NCI-H345 treated with DMSO at 0.1 percent for 48 hours (cell line): ENCODE measurements at regions not wholly inside any gene's neighbourhood (a gene's known extent, or its start where the extent isn't known, plus 50 kb on each side); places are given as distances from the start of the nearest gene placed in this dataset.

ENCODE experiments used
- DNase-seq: peaks from one replicate; lab custom pipeline; 2025; ENCODE audit not compliant: unreplicated experiment; lab: John Stamatoyannopoulos, UW

DNA sequence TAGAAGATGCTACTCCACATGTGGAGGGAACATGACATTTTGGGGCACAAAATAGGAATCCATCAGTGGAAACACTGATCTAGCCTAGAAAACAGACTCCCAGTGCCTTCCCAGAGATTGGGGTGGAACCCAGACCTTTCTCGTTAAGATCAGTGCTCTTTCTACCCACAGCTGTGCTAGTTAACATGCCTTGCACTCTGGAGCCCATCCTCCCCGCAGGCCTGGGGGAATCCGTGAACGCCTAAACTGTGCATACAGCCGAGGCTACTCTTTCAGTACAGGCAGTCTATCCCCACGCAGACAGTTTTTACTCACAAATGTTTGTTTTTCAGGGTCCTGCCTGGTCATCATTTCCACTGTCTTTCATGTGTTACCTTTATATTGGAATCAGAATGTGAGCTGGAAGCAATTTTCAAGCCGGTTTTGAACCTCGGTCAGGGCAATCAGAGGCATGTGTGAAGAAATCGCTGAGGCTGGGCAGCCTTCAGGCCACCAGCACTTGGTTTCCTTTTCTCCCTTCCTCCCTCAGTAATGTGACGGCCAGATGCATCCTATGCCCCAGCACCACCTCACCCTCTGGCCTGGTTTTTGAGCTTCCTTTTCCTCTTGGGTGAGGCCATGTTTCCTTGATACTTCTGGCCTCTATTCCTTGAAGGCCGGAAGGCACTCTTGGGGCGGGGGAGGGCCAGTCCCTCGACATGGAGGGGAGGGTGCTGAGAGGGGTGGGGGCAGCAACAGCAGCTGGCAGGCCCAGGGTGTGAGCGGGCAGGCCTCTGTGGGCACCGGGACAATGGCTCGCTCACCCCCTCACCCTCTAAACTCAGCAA, 123.6 kb upstream of the GALNT15 start:
- DNase-seq, result no peak

DNA sequence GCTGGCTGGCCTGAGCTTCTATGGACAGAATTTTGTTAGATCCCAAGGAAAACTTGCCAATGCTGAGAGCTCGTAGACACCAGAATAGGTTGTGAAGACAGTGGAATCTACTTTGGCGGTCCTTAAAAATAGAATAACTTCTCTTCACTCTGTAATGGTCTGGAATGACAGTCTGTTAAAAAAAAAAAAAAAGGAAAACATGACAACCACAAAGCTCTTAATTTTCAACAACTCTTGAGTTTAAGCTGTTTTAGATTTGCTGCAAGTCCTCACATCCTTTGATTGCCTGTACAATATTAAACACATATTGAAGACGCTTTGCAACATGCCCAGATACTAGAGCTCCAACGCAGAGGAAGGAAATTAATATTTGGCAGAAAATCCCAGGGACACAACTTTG, 122.8 kb upstream of the GALNT15 start:
- DNase-seq, result no peak

DNA sequence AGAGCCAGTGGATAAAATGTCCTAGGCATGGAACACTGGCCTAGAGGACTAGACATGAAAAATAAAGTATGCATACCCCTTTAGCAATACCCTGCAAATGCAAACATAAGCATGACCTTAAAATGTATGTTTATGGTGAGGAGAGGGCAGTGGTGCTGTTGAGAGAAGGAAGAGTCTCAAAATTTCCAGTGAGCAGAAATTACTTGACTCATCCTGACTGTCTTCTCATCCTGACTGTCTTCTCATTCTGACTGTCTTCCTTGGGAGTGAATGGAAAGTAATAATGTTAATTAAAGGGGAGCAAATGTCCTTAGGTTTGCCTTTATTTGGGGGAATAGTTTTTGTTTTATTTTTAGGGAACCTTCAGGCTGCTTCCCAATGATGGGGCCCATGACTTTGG, 121.5 kb upstream of the GALNT15 start:
- no peak for DNase-seq

DNA sequence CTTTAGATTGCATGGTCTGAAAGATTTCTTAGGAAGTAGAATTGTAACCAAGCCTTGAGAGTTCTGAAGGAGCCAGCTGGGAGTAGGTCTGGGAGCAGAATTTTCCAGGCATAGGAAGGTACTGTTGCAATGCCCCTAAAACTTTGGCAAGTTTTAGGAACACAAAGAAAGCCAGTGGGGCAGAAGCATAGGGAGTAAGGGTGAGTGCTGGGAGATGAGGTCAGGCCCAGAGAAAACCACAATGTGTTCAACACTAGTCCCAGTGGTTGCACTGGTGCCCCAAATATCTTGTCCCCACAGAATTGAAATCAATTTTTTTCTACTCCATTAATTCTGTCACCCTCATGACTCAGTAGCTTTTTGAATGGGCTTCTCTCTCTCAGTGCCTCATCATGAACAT, 120.7 kb upstream of the GALNT15 start:
- no peak for DNase-seq

DNA sequence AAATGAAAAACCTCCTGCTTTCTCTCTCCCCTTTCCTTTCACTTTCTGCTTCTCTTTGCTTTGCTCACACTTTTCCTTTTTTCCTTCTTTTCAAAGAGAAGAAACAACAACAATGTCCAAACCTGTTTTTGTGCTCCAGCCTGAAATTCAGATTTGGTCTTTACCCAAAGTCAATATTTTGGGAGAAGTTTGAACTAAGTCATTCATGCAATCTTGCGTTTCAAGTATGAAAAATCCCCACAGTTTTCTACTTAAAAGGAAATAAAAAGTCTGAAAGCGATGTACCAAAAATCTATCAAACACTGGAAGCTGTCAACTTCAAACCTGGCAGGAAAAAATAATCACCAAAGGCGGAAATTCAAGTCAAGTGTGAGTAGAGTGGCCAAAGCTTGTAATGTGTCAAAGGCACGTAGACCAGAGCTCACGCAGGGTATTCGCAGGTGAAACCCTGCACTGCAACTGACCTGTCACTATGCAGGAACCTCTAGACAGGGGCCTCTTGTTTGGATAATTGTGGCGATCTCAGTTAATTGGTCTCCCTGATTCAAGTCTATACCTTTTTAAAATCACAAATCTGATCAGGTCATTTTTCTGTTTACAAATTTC, 118.8 kb upstream of the GALNT15 start:
- no peak for DNase-seq

DNA sequence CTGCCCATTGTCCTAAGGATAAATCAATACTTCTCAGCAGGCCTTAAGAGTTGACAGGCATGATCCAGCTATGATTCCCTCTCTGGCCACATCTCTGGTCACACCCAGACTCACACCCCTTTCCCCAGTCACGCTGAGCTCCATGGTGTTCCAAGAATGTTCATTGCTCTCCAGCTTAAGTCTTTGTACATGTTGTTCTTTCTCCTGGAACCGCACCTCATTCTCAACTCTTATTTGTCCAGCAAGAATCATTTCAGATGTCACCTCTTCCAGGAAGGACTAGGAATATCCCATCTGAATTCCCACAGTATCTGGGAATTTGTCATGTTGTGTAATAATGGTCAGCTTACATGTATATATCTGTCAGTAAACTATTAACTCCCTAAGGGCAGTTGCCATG, 118.3 kb upstream of the GALNT15 start:
- no peak for DNase-seq

DNA sequence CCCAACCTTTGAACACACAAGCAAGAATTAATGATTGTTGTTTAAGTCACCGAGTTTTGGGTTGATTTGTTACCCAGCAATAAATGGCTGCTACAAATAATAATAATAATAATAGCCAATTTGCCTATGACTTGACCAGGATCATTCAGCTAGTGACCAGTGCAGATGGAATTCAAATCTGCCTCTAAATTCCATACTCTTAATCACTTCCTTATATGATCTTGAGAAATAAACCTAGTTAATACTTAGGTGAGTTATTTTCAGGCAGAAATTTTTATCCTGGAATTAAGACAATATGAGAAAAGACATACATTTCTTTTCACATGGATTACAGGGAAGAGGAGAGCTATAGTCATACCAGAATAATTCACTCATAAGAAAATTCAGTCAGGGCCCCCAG, 116.0 kb upstream of the GALNT15 start:
- DNase-seq, result no peak

DNA sequence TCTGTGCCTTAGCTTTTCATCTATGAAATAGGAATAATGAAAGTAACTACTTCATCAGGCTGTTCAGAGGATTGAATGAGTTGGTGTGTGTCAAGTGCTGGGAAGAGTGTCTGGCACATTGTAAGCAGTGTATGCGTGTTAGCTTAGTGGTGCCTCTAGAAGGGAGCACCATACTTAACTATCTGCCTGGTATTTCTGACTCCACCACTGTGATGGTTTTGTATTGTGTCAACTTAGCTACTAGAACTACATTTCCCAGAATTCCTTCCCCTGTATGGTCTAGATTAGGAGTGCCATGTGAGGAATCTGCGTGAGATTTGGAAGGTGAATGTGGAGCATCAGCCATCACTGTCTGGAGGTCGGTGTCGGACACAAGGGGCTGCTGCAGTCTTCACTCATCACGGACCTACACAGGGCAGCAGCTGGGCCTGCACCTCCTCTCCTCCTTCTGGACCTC, 115.4 kb upstream of the GALNT15 start:
- no peak for DNase-seq

DNA sequence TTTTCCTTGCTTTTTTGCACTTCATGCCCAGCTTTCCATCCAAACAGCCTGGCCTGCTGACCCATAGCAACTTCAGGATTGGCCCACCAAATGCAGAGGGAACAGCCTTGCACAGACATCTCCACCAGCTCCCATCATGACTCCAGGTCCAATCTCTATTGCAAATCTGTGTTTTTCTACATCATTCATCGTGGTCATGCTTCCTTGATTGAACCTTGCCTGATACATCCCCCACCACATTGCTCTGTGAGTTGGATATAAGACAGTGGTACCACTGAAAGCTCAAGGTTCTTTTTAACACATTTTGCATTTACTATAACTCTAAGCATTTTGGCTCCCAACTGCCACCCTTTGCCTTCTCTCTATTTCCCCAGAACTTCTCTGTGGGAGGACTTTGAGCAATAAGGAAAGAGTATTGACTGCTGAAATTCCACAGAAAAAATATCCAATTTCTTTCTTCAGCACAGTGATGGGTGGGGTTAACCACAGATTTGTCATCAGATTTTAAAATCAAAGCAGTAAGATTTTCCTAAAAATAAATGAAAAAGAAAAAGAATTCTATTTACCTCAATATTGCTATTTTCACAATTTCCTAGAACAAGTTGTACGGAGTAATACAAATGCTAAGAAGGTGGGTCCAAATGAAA, 114.6 kb upstream of the GALNT15 start:
- no peak for DNase-seq

DNA sequence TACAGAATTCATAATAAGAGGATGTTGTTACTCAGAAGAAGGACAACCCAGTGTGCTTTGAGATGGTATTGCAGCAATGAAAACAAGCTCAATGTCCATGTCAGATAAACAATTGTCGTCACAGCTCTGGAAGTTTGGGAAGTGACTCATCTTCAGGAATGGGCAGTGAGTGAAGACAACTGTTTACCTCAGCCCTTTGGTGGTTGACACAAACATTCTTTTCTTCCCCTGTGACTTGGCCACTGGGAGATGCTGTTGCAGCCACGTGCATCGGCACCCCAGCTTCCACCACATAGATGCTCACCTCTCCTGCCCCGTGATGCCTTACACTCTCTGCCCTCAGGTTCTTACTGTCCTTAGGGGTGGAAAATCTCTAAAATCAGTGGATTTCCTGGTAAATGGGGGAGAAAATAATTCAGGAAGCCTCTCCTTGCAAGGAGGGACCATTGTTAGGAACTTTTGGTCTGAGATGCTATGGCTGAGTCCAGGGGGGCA, 114.1 kb upstream of the GALNT15 start:
- no peak for DNase-seq

DNA sequence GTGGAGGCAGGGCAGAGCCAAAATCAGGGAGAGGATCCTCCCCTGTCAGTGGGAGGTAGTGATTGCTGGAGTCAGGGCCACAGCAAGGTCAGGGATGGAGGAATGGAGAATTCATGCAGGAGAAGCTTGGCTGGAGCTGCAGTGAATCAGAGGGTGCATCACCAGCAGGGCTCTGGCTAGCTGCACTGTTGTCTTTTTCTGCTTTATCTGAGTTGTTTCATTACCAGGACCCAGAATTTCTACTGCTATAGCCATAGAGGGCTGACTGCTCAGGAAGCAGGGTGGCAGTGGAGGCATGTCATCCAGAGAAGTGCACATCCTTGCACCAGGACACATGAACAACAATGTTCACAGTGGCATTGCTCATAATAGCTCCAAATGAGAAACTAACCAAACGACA, 113.5 kb upstream of the GALNT15 start:
- DNase-seq, result no peak

DNA sequence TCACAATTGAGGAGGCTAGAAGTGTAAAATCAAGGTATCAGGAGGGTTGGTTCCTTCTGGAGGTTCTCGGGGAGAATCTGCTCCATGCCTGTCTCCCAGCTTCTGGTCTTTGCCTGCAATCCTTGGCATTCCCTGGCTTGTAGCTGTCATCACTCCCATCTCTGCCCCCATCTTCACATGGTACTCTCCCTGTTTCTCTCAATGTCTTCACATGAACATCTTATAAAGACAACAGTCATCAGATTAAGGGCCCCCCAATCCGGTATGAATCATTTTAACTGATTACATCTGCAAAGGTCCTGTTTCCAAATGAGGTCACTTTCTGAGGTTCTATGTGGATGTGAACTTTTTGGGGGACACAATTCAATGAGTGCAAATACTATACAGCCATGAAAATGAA, 113.0 kb upstream of the GALNT15 start:
- DNase-seq, result no peak

DNA sequence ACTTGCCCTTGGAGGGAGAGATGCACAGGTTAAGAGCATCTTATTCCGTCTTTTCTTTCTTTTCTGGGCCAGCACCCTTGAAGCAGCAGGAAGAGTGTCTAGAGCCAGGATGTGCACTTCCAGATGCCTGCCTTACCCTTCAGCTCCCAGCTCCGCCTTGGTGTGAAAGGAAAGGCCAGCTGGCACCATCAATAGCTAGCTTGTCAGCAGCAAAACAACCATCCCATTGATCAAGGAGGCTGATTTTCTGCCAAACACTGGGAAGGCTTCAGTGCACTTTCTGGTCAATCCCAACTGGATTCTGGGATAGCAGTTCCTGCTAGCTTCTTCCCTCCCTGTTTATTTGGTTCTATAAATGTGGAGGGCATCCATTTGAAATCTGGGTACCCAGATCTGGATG, 110.9 kb upstream of the GALNT15 start:
- no peak for DNase-seq

DNA sequence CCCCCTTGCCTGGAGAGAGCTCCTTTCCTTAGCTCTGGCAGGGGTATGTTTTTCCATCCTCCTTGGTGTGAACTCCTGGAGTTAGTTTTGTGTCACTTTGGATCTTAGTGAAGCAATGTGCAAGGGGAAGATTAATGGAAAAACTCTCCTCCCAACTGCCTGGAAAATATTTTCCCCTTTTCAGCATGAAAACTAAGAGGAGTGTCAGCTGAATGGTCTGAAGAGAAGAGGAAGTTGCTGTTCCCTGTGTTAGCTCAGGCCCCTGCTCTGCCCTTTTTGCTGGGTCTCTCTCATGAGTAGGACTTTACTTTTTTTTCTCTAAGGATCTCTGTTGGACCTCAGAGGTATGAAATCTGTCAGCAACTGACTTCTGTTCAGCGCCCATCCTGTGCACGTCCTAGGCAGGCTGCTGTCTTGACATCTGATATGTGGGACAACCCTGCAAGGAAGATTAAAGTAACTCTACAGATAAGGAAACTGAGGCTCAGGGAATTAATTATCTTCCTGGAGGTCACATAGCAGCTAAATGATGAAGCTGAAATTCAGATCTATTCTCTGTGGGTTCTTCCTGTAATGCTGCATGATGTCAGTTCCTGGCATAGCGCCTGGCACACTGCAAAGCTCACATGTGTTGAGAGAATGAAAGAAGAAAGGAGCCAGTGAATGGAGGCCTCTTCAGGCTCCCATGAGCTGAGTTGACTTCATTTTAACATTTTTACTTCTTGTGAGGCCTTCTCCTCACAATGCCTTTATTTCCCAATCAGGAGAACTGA, 109.7 kb upstream of the GALNT15 start:
- no peak for DNase-seq

DNA sequence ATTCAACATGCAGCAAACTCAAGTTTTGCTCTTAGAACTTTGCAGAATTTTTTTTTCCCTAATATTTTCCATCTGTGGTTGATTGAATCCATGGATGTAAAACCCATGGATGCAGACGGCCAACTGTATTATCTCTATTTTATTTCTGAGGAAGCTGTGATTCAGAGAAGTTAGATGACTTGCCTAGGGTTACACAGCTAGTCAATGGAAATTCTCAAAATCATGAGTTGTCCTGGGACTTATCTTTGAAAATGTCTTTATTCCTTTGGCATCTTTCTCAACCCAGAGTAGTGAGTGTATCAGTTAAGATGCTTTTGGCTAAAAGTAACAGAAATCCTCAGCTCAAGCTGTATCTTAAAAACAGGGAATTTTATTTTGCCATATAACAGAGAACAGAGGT, 107.9 kb upstream of the GALNT15 start:
- no peak for DNase-seq

DNA sequence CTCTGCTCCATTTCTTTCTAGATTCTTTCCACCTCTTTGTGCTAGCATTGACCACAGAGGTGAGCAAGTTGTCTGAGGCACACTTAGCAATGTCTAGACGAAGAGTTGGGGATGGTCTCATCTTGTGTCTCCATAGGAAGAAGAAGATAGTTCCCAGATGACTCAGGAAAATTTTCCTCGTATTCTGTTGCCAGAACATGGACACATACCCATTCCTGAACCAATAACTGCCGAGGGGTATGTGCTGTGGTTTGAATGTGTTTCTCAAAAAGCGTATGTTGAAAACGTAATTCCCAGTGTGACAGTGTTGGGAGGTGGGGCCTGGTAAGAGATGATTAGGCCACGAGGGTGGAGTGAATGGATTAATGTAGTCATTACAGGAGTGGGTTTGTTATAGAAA, 107.5 kb upstream of the GALNT15 start:
- DNase-seq, result no peak

DNA sequence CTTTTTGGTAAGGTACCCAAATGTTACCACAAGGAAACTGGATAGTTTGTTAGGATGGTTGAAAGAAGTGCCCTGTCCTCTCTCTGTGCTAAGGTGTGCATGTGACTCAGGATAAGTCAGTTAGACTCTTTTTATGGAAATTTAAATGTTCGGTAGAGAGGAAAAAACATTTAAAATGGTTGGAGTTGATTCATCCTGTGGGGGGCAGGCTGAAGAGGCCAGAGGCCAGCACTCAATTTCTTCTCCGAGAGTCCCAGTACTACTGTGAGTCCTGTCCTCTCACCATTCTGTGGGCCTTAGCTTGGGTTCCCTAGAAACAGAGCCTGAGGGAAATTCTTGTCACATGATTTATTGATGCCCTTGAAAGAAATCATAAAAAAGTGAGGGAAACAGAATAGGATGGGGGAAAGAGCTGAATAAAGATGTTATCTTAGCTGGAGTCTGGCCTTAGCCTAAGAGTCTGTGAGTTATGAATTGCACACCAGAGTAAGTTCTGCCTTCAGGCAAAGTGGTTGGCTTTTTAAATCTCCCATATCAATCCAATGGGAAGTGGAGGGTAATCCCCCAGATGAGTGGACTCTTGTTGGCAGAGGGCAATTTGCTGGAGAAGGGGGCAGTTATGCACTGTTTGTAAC, 106.5 kb upstream of the GALNT15 start:
- DNase-seq, result no peak

DNA sequence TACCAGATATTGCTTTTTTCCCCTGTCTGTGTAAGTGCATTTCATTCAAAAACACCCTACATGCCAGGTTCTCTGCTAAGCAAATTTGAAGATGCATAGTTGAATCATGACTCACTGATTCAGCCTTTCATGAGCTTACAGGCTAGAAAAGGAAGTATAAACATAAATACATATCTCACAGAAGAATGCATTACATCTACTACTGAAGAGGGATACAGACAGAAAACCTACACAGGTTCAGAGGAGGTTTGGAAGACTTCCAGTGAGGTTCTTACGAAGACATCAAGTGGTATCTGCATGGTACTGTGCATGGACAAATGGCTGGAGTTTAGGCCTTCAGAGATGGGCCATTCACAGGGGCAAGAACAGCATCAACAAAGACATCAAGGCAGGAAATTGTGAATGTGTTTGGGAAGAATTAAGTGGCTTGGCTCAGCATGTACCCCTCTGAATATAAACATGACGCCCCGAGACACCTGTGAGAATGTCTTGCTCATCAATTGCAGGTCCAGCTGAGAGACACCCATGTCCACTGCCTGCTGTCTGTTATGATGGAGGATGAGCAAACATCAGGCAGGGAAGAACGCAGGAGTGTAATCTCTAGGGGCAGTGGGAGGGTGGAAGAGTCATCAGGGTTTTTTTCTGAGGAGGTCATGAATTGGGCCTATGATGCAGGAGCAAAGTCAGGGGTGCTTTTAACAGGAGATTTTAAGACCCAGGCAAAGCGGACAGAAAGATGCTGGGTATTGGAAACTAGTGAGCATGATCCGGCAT, 105.1 kb upstream of the GALNT15 start:
- DNase-seq, result no peak

DNA sequence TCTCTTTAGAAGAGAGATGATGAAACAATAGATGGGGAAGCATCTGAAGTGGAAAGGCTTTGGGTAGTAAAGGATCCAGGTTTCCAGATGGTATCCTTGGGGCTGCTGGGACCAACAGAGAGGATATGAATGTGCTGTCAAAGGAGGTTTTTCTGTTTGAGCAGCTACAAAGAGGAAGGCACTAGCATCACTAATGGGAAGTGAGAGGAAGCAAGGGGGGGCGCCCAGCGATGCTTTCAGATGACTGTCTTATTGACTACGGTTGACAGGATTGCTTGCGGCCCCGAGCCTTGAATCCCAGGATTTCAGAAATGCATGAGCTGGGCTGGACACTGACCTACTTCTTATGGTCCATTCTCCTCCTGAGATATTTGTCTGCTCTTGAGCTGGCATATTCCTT, 103.8 kb upstream of the GALNT15 start:
- DNase-seq, result no peak

DNA sequence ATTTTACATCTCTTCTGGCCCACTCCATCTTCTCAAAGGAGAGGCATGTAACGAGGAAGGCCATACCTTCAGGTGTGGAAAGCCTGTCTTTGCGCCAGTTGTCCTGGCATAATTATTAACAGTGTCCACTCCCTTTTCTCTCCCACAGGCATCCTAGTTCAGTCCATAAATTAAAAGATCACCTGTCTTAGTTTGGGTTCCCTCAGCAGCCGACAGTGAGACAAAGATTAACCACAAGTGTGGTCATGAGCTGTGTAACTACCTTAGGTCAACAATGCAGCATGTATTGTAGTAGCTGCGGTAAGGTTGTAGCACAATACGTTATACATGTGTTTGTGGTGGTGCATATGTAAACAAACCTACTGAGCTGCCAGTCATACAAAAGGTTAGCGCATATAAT, 103.3 kb upstream of the GALNT15 start:
- DNase-seq, result peak; percentile 4
